GM18868 (cell line): ENCODE measurements at regions not wholly inside any gene's neighbourhood (a gene's known extent, or its start where the extent isn't known, plus 50 kb on each side); places are given as distances from the start of the nearest gene placed in this dataset.

Experiments
- ATAC-seq: cut with Tn5 transposase; IDR thresholded peaks from one replicate; pipeline ENCODE4 v1.9.1; 2021; ENCODE audit warnings: mild to moderate bottlenecking, moderate library complexity; ENCODE audit not compliant: unreplicated experiment

DNA sequence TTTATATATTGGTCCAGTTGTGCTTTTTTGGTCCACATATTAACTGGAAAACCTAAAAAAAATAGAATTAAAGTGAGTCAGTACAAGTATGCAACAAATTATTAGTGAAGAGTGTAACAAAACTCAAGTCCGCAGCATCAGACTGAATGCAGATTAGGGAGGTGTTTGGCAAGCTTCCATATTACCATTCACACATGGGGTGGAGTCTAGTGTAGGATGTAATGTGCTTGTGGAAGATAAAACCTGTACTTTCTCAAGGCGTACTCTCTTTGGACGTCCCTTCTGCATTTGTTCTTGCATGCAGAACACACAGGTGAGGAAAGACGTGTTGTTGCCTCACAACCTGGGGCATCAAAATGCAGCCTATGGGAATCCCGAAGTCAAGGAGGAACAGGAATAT is 668.7 kb downstream of the MRPL39 start:
- ATAC-seq: no peak

DNA sequence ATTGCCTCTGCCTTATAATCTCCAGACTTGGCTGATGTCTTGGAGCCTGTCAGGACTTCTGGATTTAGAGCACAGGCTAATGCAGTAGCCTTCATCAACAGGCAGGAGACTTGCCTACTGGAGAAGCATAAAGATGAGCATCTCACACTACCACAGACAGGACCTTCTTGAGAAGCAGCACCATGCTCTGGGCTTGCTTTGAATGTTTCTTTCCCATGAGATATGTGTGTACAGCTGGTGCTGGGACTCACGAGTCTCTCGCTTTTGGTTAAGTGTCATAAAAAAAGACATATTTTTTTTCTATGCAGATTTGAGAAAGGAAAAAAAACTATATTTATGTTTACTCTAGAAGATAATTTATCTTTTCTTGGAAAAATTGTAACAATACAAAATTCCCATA is 671.3 kb downstream of the MRPL39 start:
- no peak for ATAC-seq

DNA sequence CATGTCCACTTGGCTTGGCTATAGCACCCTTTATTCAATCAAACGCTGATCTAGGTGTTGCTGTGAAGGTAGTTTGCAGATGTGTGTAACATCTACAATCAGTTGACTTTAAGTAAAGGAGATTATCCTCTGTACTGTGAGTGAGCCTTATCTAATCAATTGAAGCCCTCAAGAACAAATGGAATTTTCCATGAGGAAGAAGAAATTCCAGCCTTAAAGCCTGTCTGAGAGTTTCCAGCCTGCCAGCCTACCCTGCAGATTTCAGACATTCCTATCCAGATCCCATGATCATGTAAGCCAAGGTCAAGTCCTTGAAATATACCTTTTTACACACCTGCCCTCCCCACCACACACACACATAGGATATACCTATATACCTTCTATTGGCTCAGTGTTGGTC is 696.7 kb downstream of the MRPL39 start:
- no peak for ATAC-seq

DNA sequence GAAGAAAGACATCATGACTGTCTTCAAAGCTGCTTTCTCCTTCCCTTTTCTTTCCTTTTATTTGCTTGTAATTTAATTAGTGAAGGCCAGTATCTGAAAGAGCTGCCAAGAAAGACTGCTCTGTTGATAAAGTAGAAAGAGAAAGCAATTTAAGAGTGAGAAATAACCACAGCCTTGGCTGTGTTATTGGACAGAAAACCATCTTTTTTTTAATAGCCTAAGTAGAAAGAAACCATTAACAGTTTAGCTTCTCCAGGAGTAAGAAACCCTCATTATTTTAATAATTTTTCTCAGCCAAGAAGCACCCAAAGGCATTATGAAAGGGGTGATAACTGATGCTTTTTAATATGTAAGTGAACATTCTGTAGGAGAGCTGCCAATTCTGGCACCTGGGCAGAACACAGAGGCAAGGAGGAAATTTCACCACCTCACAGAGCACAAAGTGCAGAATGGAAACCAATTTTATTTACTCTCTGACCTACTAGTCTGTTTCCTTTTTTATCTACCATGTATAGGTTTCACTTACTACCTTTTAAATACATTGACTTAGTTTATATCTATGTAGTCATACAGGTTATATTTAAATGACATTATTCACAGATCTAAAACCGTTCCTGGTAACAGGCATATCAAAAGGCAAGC is 703.2 kb downstream of the MRPL39 start:
- ATAC-seq: peak; percentile 69

DNA sequence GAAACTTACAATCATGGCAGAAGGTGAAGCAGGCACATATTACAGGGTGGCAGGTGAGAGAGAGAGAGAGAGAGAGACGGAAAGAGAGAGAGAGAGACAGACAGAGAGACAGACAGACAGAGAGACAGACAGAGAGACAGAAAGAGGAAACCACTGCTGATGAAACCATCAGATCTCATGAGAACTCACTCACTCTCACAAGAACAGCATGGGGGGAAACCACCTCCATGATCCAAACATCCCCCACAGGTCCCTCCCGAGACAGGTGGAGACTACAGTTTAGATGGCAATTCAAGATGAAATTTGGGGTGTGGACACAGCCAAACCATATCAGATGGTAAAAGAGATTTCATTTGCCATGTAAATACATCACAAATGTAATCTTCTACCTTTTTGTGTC is 708.1 kb downstream of the MRPL39 start:
- ATAC-seq: peak; percentile 70

DNA sequence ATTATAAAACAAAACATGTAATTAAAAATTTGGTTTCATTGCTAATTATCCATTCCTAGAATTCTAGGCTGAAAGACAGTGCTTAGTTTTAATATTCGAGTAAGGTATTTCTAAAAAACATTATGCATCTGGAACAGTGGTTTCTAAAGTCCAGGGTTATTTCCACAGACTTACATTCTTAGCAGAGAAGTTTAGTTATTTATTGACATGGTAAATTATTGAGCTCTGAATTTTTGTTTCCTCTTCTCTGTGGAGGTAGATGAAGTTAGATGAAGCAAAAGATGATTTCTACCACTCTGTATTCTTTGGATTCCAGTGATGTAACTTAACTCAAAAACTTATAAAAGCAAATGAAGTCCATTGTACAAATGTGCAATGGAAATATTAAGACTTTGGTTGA is 709.4 kb downstream of the MRPL39 start:
- ATAC-seq: no peak

- no peak for ATAC-seq
Observed at GRCh38 chr21:24896735-24897124, 710.6 kb downstream of the MRPL39 start.

DNA sequence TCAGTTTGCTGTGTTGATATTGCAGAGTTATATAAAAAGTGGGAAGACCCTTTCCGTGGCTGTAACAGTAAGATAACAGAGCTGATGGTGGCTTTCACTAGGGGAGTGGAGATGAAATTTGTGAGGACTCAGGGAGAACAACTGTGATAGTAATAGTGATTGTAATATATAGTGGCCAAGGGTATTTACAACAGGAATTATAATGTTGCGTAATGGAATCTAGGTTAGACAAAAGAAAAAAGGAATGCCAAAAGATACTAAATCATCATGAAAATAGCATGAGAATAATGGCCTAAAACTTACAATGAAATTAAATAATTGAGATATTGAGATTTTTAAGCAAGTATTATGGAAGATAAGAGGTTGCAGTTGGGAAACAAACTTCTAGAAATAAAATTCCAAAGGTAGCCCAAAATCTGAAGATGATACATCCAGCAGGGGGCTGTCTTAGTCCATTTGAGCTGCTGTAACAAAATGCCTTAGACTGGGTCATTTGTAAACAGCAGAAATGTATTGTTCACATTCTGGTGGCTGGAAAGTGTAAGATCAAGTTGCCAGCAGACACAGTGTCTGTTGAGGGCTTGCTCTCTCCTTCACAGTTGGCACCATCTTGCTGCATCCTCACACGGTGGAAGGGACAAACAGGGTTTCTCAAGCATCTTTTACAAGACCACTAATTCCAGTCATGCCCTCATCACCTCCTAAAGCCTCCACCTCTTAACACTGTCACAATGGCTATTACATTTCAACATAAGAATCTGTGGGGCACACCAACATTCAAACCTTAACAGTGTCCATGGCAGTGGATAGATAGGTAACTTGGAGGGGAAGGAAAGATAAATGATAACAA is 711.2 kb downstream of the MRPL39 start:
- peak; percentile 73 for ATAC-seq

- no peak for ATAC-seq
Observed at GRCh38 chr21:24894324-24894723, 713.0 kb downstream of the MRPL39 start.

- ATAC-seq: no peak
Observed at GRCh38 chr21:24890021-24890420, 717.3 kb downstream of the MRPL39 start.

DNA sequence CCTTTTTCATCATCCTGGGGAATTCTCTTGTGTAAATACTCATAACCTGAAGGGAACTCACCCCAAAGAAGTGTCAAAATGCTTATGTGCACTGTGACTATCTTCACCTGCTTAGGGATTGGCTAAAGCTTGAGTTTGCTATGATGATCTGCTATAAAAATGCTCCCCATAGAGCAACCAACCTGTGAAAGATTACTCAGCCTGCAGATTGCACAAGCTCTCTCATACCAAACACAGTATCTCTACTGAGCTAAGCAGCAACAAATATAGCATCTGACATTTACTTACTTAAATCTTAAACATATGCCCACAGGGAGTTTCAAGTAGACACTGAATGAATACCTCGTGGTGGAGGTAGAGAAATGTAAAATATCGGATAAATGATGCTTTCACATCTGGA is 725.8 kb downstream of the MRPL39 start:
- ATAC-seq: no peak

GRCh38 chr21:24870633-24871032 is 736.6 kb downstream of the MRPL39 start:
- no peak for ATAC-seq

- ATAC-seq: no peak
Observed at GRCh38 chr21:24869862-24870261, 737.4 kb downstream of the MRPL39 start.

DNA sequence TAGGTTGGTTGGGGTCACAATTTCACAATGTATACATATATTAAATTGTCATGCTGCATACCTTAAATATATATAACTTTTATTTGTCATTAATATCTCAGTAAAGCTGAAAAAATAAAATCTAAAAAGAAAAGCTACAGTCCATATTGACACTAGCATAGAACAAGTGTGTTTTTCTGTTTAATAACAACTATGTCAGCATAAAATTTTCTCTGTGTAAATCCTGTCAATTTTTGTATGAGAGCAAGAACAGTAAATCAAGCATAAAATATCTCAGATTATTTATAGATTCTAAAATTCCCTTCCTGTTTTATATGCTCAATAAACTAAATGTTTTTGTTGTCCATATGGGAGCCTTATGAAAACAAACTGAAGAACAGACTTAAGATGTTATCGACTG is 739.2 kb downstream of the MRPL39 start:
- ATAC-seq: no peak

DNA sequence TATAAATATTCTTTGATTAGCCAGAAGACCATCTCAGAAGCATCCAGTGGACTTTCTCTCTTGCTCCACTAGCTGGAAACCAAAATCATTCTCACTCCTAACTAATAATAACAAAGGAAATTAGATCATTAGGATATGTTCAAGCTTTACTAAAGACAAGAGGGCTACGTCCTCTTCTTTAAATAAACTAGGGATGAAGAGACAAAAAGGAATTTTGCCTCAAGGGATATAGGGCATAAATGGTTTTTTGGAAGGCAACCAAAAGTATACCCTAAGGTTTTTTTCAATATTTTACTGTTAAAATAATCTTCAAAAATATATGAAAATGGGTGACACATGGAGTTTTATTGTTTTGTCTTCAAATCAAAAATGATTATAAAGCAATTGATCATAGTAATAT is 745.8 kb downstream of the MRPL39 start:
- ATAC-seq: no peak

DNA sequence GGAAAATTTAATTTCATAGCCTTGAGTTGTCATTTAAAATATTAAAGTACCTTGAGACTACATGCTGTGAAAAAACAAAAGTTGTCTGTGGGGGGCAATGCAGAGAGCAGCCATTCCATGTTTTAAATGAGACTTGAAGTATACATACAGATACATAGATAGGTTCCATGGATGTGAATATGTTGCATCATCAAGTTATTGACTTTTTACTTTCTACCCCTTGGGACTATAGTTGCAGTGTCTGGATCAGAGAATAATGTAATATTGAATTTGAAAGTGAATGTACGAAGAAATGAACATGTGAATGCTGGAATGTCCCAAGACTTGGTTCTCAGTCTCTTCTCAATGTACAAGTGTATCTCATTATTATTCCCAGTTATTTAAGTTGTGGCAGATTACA is 751.0 kb downstream of the MRPL39 start:
- no peak for ATAC-seq

GRCh38 chr21:24852610-24853195 is 754.6 kb downstream of the MRPL39 start:
- no peak for ATAC-seq

GRCh38 chr21:24850121-24850520 is 757.2 kb downstream of the MRPL39 start:
- no peak for ATAC-seq

- no peak for ATAC-seq
Observed at GRCh38 chr21:24844671-24845070, 762.6 kb downstream of the MRPL39 start.

GRCh38 chr21:24840287-24840686 is 767.0 kb downstream of the MRPL39 start:
- ATAC-seq: no peak

- ATAC-seq: no peak
Observed at GRCh38 chr21:24832961-24833360, 774.3 kb downstream of the MRPL39 start.

GRCh38 chr21:24829397-24829796 is 777.9 kb downstream of the MRPL39 start:
- ATAC-seq: no peak
